Smooth muscle cell (in vitro differentiated cells): ENCODE measurements at regions not wholly inside any gene's neighbourhood (a gene's known extent, or its start where the extent isn't known, plus 50 kb on each side); places are given as distances from the start of the nearest gene placed in this dataset.
"Not testable (repeated sequence)": the region's sequence is repeated elsewhere in the genome, so short reads cannot be mapped to it uniquely, and the experiment has no call there.

Experiments used
- DNase-seq: peaks from one replicate; lab custom pipeline; 2025; ENCODE audit not compliant: unreplicated experiment; lab: John Stamatoyannopoulos, UW
- H2AFZ ChIP-seq: fragments of 200-600 bp; sonication (generic); 2 replicates; pipeline ENCODE4 v1.6.0; 2016; ENCODE audit warnings: antibody characterized with exemption, low read depth, mild to moderate bottlenecking
- H3F3A ChIP-seq: fragments of 200-600 bp; sonication (generic); 2 replicates; pipeline ENCODE4 v1.6.0; 2017; ENCODE audit warnings: antibody characterized with exemption, low read depth
- H3K27ac ChIP-seq: fragments of 200-600 bp; sonication (generic); 2 replicates; pipeline ENCODE4 v1.5.1; 2016; ENCODE audit warnings: low read depth, mild to moderate bottlenecking
- H3K27me3 ChIP-seq: fragments of 200-600 bp; sonication (generic); 2 replicates; pipeline ENCODE4 v1.6.1; 2016; ENCODE audit warnings: low read depth, mild to moderate bottlenecking
- H3K36me3 ChIP-seq: fragments of 200-600 bp; sonication (generic); 2 replicates; pipeline ENCODE4 v1.5.1; 2016; ENCODE audit warnings: low read depth
- H3K4me1 ChIP-seq: fragments of 200-600 bp; sonication (generic); 2 replicates; pipeline ENCODE4 v1.5.1; 2016; ENCODE audit warnings: low read depth
- H3K4me2 ChIP-seq: fragments of 200-600 bp; sonication (generic); 2 replicates; pipeline ENCODE4 v1.6.0; 2016; ENCODE audit warnings: mild to moderate bottlenecking
- H3K4me3 ChIP-seq: fragments of 200-600 bp; sonication (generic); 2 replicates; pipeline ENCODE4 v1.5.1; 2016; ENCODE audit warnings: mild to moderate bottlenecking
- H3K79me2 ChIP-seq: fragments of 200-600 bp; sonication (generic); 2 replicates; pipeline ENCODE4 v1.6.0; 2016; ENCODE audit warnings: low read depth, mild to moderate bottlenecking
- H3K9ac ChIP-seq: fragments of 200-600 bp; sonication (generic); 2 replicates; pipeline ENCODE4 v1.6.0; 2016; ENCODE audit warnings: low read depth
- H3K9me3 ChIP-seq: fragments of 200-600 bp; sonication (generic); replicated peaks from 2 replicates; pipeline ENCODE4 v1.5.1; 2016; ENCODE audit warnings: low read depth
- H4K20me1 ChIP-seq: fragments of 200-600 bp; sonication (generic); 2 replicates; pipeline ENCODE4 v1.6.0; 2016; ENCODE audit warnings: low read depth
- CTCF ChIP-seq: fragments of 200-600 bp; sonication (generic); IDR thresholded peaks from 2 replicates; pipeline ENCODE4 v1.5.1; 2017; ENCODE audit warnings: borderline replicate concordance, mild to moderate bottlenecking, antibody characterized with exemption; ENCODE audit not compliant: insufficient read depth, poor library complexity, severe bottlenecking
- WGBS: methylation state at CpG from one replicate; pipeline ENCODE4 v1.1.7; 2016; ENCODE audit warnings: low lambda C conversion rate; 5-methylcytosine and 5-hydroxymethylcytosine counted together

- H3K9ac ChIP-seq: no peak overlapping the region
- no peaks in the 10 kb centered on the region for H3F3A ChIP-seq
- H3K4me2 ChIP-seq: no peak overlapping the region
- H3K4me3 ChIP-seq: no peak overlapping the region
- no peaks in the 10 kb centered on the region for H3K9me3 ChIP-seq
- no peaks in the 10 kb centered on the region for H3K79me2 ChIP-seq
- TF ChIP-seq CTCF: no peak
- H3K27ac ChIP-seq: no peak overlapping the region
- DNase-seq: no peak
- no peaks in the 10 kb centered on the region for H4K20me1 ChIP-seq
- H2AFZ ChIP-seq: no peak overlapping the region
- H3K27me3 ChIP-seq: no peaks in the 10 kb centered on the region
- no peaks in the 10 kb centered on the region for H3K4me1 ChIP-seq
- 83% methylated on average over 8 of the region's 8 CpGs for WGBS
- H3K36me3 ChIP-seq: no peaks in the 10 kb centered on the region
Measured at GRCh38 chr22:33984656-33985285, 64.5 kb upstream of the LARGE1 start.

GRCh38 chr22:33985506-33985905 lies 65.2 kb upstream of the LARGE1 start:
- no peaks in the 10 kb centered on the region for H3F3A ChIP-seq
- no peaks in the 10 kb centered on the region for H3K4me1 ChIP-seq
- H3K27ac ChIP-seq: no peak overlapping the region
- no peaks in the 10 kb centered on the region for H3K27me3 ChIP-seq
- H3K9me3 ChIP-seq: no peaks in the 10 kb centered on the region
- H3K79me2 ChIP-seq: no peaks in the 10 kb centered on the region
- WGBS: 85% methylated on average over 4 of the region's 4 CpGs
- TF ChIP-seq CTCF: no peak
- H3K9ac ChIP-seq: no peak overlapping the region
- no peak for DNase-seq
- no peak overlapping the region for H2AFZ ChIP-seq
- no peaks in the 10 kb centered on the region for H4K20me1 ChIP-seq
- H3K4me3 ChIP-seq: no peak overlapping the region
- no peak overlapping the region for H3K4me2 ChIP-seq
- no peaks in the 10 kb centered on the region for H3K36me3 ChIP-seq

GRCh38 chr22:33986167-33986771 lies 66.0 kb upstream of the LARGE1 start:
- Histone ChIP-seq H3K9ac (no peak overlapping the region), H3K4me3 (no peak overlapping the region), H4K20me1 (no peaks in the 10 kb centered on the region), H2AFZ (no peak overlapping the region), H3K4me1 (no peaks in the 10 kb centered on the region), H3K36me3 (no peaks in the 10 kb centered on the region), H3K9me3 (no peaks in the 10 kb centered on the region), H3K27me3 (no peaks in the 10 kb centered on the region), H3K4me2 (no peak overlapping the region), H3K27ac (no peak overlapping the region), H3F3A (no peaks in the 10 kb centered on the region), H3K79me2 (no peaks in the 10 kb centered on the region)
- TF ChIP-seq CTCF: no peak
- no peak for DNase-seq
- WGBS: 86% methylated on average over 6 of the region's 6 CpGs

- no peaks in the 10 kb centered on the region for H3F3A ChIP-seq
- H3K9me3 ChIP-seq: no peaks in the 10 kb centered on the region
- H3K27ac ChIP-seq: no peak overlapping the region
- DNase-seq: no peak
- no peak overlapping the region for H3K4me2 ChIP-seq
- H4K20me1 ChIP-seq: no peaks in the 10 kb centered on the region
- no peak overlapping the region for H3K4me3 ChIP-seq
- H3K9ac ChIP-seq: no peak overlapping the region
- H3K4me1 ChIP-seq: no peaks in the 10 kb centered on the region
- H3K79me2 ChIP-seq: no peaks in the 10 kb centered on the region
- 53% methylated on average over 5 of the region's 5 CpGs for WGBS
- no peak overlapping the region for H2AFZ ChIP-seq
- no peaks in the 10 kb centered on the region for H3K27me3 ChIP-seq
- no peaks in the 10 kb centered on the region for H3K36me3 ChIP-seq
- no peak for TF ChIP-seq CTCF
Measured at GRCh38 chr22:33986954-33987353, 66.7 kb upstream of the LARGE1 start.

GRCh38 chr22:33989263-33989662 lies 69.0 kb upstream of the LARGE1 start:
- WGBS: 96% methylated on average over 7 of the region's 7 CpGs
- not testable (repeated sequence) for H3K9me3 ChIP-seq, H3K4me2 ChIP-seq, H3K36me3 ChIP-seq, H3K27me3 ChIP-seq, H3K27ac ChIP-seq, H3F3A ChIP-seq, H4K20me1 ChIP-seq, H3K79me2 ChIP-seq, H3K4me1 ChIP-seq, H3K4me3 ChIP-seq, DNase-seq, H2AFZ ChIP-seq, H3K9ac ChIP-seq
